Colon (tissue), 2 donors: ENCODE measurements at regions not wholly inside any gene's neighbourhood (a gene's known extent, or its start where the extent isn't known, plus 50 kb on each side); places are given as distances from the start of the nearest gene placed in this dataset.
A peak's percentile ranks its signal among the peaks of the same experiment; 100 is the strongest.

Source experiments
- FAIRE-seq: peaks from 2 replicates; lab custom pipeline; 2012; peaks lifted over from hg19 to GRCh38; lab: Jason Lieb, UNC
- donor health status: control.
- donor health status: control.

DNA sequence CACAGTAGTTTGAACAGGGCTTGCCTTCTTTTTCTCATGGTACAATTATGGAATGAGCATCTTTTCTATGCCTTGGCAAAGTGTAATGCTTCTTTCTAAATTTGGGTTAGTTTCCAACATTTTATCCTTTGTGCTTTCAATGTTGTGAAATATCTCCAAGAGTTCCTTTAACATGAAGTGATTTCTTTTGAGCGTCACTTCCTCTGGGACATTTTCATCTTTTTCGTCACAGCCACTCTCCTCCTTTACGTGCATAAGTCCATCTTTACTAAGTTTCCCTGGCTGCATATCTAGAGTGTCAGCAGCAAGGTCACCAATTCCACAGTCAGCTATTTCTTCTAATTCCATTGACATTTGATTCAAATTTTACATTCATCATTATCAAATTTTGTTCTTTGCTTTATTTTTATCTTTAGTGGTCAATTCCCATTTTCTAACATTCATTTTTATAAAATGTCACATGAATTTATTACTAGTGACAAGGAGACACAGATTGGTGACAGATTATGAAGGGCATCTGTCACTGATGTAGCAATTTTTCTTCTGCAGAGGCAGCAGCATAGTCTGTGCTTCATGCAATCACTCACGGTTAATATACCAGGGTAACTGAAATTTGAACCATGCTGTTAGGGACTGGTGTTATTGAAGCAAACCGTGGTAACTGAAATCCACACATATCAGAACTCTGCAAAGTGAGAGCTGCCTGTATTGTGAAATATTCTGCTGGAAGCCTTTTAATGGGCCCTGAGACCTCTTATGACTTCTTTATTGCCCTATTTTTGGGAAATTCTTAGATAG is 126.5 kb upstream of the THBS1 start:
- FAIRE-seq = no peak

GRCh38 chr15:39455471-39455991 is 125.3 kb upstream of the THBS1 start:
- FAIRE-seq = no peak

- no peak for FAIRE-seq
Measured at GRCh38 chr15:39456159-39456558, 124.7 kb upstream of the THBS1 start.

DNA sequence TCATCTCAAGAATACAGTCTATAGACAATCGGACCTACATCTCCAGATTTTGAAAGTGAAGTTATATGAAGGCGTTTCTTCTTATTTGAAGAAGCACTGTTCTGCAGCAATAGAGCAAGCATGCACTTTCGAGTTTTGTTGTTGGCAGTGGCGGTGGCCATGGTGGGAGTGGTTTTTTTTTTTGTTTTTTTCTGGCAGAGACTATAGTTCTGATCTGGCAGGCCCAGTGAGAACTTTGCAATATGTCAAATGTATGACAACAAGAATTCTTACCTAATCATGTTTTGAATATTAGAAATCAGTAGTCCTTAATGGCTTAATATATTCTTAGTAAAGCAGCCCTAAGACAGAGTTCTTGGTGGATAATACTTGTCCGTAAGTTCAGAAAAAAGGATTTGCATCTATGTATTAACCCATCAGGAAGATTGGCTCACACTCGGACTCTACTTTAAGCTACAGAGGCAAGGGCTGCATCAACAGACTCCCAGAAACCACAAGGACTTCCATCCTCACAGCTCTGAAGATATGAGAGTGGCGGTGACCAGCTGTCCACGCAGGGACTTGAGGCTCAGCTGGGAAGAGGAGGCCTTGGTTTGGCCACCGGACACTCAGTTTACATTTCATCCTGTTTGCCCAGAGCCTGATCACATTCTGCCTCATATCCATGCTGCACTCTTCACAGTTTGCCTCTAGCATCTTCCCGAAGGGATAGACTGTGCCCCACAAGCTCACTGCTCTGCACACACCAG is 124.1 kb upstream of the THBS1 start:
- no peak for FAIRE-seq

DNA sequence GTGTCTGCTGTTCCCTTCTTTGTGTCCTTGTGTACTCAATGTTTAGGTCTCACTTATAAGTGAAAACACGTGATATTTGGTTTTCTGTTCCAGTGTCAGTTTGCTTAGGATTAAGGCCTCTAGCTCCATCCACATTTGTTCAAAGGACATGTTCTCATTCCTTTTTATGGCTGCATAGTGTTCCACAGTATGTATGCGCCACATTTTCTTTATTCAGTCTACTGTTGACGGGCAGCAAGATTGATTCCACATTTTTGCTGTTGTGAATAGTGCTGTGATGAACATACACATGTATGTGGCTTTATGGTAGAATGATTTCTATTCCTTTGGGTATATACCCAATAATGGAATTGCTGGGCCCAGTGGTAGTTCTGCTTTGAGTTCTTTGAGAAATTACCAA is 122.7 kb upstream of the THBS1 start:
- FAIRE-seq = no peak

DNA sequence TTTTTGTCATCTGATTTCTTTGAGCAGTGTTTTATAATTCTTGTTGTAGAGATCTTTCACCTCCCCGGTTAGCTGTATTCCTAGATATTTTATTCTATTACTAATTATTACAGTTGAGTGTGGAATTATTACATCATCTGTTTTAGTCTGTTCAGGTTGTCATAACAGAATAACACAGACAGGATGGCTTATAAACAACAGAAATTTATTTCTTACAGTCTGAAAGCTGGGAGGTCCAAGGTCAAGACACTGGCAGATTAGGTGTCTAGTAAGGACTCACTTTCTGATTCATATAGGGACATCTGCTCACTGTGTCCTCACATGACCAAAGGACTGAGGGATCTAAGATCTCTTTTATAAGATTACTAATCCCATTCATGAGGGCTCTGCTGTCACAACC is 121.3 kb upstream of the THBS1 start:
- FAIRE-seq = no peak

DNA sequence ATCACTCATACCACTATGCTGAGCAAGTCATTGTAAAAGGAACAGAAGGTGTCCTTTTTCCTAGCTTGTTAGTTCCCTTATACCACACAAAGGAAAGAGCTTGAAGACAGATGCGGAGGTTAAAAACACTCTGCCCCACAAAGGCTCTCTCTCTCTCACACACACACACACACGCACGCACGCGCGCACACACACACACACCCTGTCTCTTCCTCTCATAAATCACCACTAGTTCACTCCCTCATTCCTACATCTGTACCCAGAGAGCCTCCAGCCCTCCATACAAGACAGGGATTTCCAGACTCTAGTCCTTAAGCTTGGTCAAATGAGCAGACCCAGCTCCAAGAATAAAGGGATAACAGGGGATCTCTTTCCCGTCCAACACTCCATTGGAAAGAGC is 120.1 kb upstream of the THBS1 start:
- FAIRE-seq = no peak

- FAIRE-seq = no peak
Measured at GRCh38 chr15:39461536-39462130, 119.2 kb upstream of the THBS1 start.

GRCh38 chr15:39462691-39463090 is 118.2 kb upstream of the THBS1 start:
- no peak for FAIRE-seq

- FAIRE-seq = no peak
Measured at GRCh38 chr15:39465843-39466749, 114.8 kb upstream of the THBS1 start.

DNA sequence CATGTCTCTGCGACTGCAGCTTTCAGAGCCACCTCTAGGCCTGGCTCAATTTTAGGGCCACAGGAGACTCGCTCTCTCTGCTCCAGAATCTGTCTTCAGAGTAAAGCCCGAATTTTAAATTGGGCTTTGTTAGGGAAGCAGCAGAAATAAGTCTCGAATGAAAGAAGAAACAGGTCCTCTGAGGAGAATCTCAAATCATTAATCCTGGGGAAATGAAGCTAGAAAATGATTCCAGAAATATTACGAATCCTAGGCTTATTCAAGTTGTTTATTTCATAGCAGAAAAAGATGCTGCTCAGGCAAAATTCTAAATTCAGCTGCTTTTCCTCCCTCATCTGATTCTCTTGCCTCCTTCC is 114.2 kb upstream of the THBS1 start:
- FAIRE-seq = no peak

DNA sequence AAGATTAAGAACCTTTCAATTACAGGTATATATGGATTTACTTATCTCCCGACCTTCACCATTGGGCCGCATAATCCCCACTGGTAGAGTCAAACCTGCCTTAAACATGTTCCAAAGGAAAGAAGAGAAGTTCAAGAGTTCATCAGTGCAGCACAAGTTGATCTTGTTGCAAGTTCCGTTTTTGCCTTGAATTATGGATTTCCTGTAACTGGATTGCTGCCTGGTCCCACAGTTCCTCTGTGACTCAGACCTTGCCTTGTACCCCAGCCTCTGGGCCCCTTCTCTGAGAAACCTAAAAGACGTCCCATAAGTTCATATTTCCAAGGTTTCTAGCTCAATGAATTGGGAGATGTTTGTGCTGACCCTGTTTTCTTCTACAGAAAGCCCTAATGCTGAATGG is 112.5 kb upstream of the THBS1 start:
- no peak for FAIRE-seq

- no peak for FAIRE-seq
Measured at GRCh38 chr15:39468828-39469227, 112.1 kb upstream of the THBS1 start.

- peak; percentile 58 for FAIRE-seq
Measured at GRCh38 chr15:39471785-39472574, 108.9 kb upstream of the THBS1 start.

DNA sequence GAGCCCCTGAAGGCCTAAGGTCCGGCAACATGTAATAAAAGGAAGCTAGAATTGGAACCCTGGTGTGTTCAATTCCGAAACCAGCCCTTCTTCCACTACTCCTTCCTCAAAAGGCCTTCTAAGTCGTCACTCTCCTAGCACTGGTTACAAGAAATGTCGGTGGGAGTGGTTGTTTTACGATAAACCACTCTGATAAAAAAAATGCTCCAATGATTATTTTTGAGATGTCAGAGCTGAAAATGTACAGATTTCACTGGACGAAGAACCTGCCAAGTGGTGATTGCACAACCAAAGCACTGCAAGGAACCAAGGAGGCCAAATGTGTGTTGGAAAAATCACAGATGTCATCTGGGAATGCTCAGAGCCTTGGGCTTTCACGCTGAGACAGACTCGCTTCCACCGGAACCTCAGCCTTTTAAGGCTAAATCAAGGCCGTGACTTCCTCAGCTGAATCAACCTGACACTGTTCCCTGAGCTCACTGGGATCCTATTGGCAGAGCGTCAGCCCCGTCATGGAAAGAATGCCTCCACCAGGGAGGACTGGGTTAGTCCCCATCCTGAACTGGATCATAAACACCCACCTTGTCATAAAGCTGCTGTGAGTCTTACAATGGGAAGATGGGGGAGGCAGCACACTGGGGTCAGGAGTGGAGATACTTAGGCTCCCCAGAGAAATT is 108.1 kb upstream of the THBS1 start:
- no peak for FAIRE-seq

DNA sequence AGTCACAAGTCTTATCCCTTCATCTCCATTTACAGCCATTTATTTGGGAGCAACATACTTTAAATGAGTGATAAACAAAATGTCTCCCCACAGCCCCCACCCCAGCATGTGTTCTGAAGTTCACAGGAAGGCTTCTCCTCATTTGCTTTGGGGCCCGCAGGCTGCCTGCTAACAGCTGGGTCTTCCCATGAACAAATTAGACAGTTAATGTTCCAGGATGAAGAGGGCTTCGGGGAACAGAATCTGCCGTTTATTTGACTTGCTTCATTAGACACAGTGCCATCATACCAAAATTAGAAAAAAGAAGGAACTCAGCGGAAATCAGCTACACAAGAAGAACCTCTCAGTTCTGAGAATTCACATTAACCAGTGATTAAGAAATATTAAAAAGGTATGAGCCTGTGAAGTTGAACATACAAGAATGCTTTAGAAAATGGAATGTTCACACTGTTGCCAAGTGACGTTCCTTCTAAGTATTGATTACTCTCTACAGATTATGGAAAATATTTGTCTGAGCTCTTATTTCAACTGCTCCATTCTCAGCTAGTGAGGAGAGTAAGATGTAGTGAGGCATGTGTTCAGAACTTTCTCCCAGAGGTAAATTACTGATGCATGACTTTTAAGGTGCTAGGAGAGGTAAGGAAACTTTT is 107.5 kb upstream of the THBS1 start:
- FAIRE-seq = no peak

DNA sequence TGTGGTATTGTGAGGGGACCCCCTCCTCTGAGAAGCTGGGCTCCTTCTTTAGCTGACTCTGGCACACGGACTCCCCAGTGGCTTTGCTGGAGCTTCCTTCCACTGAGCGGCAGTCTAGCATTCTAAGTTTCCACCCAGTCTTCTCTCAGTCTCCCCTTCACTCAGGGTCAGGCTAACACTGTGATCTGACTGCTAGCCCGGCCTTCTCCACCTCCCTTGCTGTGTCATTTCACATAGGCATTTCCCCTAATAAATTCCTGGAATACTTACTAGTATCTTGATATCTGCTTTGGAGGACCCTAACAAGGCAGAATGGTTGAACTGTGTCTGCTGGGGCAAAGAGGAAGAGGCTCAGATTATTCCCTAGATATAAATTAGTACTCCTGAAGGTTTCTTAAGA is 106.2 kb upstream of the THBS1 start:
- FAIRE-seq = no peak

DNA sequence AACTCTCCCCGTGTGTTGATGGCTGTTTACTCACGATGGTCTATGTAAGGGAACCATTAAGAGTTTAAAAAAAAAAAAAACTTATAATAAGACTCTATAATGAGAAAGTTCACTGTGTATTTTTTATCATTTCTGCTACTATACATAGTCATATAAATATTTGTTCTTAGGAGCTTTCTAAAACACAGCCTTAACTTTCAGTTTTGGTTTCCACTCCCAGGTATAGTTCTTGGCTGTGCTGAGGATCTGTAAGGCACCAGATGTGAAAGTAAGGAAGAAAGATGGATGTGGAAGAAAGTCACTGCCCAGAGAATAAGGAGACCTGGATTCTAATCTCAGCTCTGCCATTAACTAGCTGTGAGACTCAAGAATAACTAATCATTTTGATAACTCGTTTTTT is 101.9 kb upstream of the THBS1 start:
- no peak for FAIRE-seq

DNA sequence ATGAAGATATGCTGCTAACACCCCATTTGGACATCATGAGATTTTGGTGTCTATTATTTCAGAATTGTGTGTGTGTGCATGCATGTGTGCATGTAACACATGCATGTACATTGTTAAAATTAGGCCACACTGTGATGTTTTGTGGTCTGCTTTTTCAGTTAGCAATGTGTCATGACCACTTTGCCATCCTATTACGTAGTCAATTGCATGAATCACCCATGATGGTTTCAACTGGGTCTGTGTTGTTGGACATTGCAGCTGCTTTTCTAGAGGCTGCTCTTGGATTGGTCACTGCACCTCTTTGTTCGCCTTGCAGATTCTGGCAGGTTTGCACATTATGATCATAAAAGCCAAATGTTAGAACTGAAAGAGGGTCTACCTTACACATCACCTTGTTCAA is 101.0 kb upstream of the THBS1 start:
- FAIRE-seq = no peak

- peak; percentile 21 for FAIRE-seq
Measured at GRCh38 chr15:39482459-39482858, 98.4 kb upstream of the THBS1 start.
